ENCODE measurements at regions not wholly inside any gene's neighbourhood (a gene's known extent, or its start where the extent isn't known, plus 50 kb on each side); places are given as distances from the start of the nearest gene placed in this dataset.
"Not testable (repeated sequence)": the region's sequence is repeated elsewhere in the genome, so short reads cannot be mapped to it uniquely, and the experiment has no call there.

DNA sequence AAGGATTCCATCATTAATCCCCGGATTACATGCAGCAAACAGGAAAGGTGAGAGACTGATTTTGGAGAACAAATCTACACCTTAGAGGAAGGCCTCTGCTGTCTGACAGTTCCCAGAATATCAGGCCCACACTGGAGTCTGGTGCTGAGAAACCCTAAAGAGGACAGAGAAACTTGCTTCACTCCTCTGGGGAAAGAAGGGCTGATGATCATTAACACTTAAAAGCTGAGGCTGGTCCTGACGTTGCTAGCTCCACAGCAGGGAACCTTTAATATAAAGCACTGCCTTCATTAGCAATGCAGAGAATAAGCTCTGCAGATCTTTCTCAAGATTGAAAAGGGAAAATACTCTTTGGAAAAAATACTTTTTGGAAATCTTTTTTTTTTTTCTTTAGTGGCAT lies 1472.4 kb upstream of the GOT2 start:
- FAIRE-seq (no peak), DNase-seq (no peak)
- H3K36me3 ChIP-seq (ENCODE audit: control insufficient read depth in 2 of 3, insufficient read depth in 3 of 3, low read length in 3 of 3), result no peaks in the 10 kb centered on the region
- no peaks in the 10 kb centered on the region for H3K9me3 ChIP-seq (ENCODE audit: control insufficient read depth in 2 of 3, insufficient read depth in 1 of 3, low read length in 3 of 3)
- no peak overlapping the region for H3K27ac ChIP-seq (ENCODE audit: low read depth in 2 of 2, low read length in 2 of 2)
- H3K4me3 ChIP-seq (ENCODE audit: low read length in 3 of 3), result no peak overlapping the region
- H3K27me3 ChIP-seq (ENCODE audit: control insufficient read depth, insufficient read depth, low read length), result no peaks in the 10 kb centered on the region
- no peaks in the 10 kb centered on the region for H3K4me1 ChIP-seq (ENCODE audit: control insufficient read depth in 2 of 3, insufficient read depth in 2 of 3, low read depth in 1 of 3, low read length in 3 of 3)
- TF ChIP-seq, protein P1, sequence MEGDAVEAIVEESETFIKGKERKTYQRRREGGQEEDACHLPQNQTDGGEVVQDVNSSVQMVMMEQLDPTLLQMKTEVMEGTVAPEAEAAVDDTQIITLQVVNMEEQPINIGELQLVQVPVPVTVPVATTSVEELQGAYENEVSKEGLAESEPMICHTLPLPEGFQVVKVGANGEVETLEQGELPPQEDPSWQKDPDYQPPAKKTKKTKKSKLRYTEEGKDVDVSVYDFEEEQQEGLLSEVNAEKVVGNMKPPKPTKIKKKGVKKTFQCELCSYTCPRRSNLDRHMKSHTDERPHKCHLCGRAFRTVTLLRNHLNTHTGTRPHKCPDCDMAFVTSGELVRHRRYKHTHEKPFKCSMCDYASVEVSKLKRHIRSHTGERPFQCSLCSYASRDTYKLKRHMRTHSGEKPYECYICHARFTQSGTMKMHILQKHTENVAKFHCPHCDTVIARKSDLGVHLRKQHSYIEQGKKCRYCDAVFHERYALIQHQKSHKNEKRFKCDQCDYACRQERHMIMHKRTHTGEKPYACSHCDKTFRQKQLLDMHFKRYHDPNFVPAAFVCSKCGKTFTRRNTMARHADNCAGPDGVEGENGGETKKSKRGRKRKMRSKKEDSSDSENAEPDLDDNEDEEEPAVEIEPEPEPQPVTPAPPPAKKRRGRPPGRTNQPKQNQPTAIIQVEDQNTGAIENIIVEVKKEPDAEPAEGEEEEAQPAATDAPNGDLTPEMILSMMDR (IDR thresholded peaks at IDR 0.05; ENCODE audit: borderline replicate concordance, extremely low read depth, insufficient read depth), result no peak
- intact Hi-C loops (cut with DNase I), result no loop called here
- H3K9ac ChIP-seq (ENCODE audit: low read length in 3 of 3), result no peak overlapping the region

DNA sequence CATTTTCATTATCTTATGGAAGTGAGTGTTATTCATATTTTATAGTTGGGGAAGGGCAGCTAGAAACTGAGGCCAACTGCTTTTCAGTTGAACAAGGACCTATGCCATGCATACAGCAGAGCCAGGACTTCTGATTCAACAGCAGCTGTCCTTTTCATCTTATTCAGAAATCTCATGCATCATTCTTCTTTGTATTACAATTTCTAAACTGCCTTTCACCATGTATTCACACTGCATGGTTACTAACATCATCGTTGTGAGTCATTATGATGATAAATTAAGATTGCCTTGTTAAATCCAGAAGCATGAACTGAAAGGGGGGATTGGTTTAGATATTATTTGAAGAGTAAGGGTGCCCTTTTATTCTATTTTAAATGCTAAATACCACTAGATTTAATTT lies 1470.1 kb upstream of the GOT2 start:
- Histone ChIP-seq H3K9ac (ENCODE audit: low read length in 3 of 3) (no peak overlapping the region), H3K9me3 (ENCODE audit: control insufficient read depth in 2 of 3, insufficient read depth in 1 of 3, low read length in 3 of 3) (no peaks in the 10 kb centered on the region), H3K27ac (ENCODE audit: low read depth in 2 of 2, low read length in 2 of 2) (no peak overlapping the region), H3K4me3 (ENCODE audit: low read length in 3 of 3) (no peak overlapping the region), H3K36me3 (ENCODE audit: control insufficient read depth in 2 of 3, insufficient read depth in 3 of 3, low read length in 3 of 3) (no peaks in the 10 kb centered on the region), H3K27me3 (ENCODE audit: control insufficient read depth, insufficient read depth, low read length) (no peaks in the 10 kb centered on the region), H3K4me1 (ENCODE audit: control insufficient read depth in 2 of 3, insufficient read depth in 2 of 3, low read depth in 1 of 3, low read length in 3 of 3) (no peaks in the 10 kb centered on the region)
- intact Hi-C loops (cut with DNase I), result no loop called here
- TF ChIP-seq, protein P1 (IDR thresholded peaks at IDR 0.05; ENCODE audit: borderline replicate concordance, extremely low read depth, insufficient read depth), result no peak
- DNase-seq (no peak), FAIRE-seq (no peak)

GRCh38 chr16:60203525-60204124 lies 1469.5 kb upstream of the GOT2 start:
- peak in 2 of 5 donors; percentile 24 to 38 for DNase-seq
- Histone ChIP-seq H3K4me1 (ENCODE audit: control insufficient read depth in 2 of 3, insufficient read depth in 2 of 3, low read depth in 1 of 3, low read length in 3 of 3) (no peaks in the 10 kb centered on the region), H3K9ac (ENCODE audit: low read length in 3 of 3) (no peak overlapping the region), H3K36me3 (ENCODE audit: control insufficient read depth in 2 of 3, insufficient read depth in 3 of 3, low read length in 3 of 3) (no peaks in the 10 kb centered on the region), H3K27me3 (ENCODE audit: control insufficient read depth, insufficient read depth, low read length) (no peaks in the 10 kb centered on the region), H3K27ac (ENCODE audit: low read depth in 2 of 2, low read length in 2 of 2) (no peak overlapping the region), H3K9me3 (ENCODE audit: control insufficient read depth in 2 of 3, insufficient read depth in 1 of 3, low read length in 3 of 3) (no peaks in the 10 kb centered on the region), H3K4me3 (ENCODE audit: low read length in 3 of 3) (no peak overlapping the region)
- FAIRE-seq, result no peak
- intact Hi-C loops (cut with DNase I), result no loop called here
- TF ChIP-seq, protein P1 (IDR thresholded peaks at IDR 0.05; ENCODE audit: borderline replicate concordance, extremely low read depth, insufficient read depth), result peak; percentile 18

DNA sequence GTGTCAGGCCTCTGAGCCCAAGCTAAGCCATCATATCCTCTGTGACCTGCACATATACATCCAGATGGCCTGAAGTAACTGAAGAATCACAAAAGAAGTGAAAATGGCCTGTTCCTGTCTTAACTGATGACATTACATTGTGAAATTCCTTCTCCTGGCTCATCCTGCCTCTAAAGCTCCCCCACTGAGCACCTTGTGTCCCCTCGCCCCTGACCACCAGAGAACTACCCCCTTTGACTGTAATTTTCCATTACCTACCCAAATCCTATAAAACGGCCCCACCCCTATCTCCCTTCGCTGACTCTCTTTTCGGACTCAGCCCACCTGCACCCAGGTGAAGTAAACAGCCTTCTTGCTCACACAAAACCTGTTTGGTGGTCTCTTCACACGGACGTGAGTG lies 1466.6 kb upstream of the GOT2 start:
- H3K36me3 ChIP-seq (ENCODE audit: control insufficient read depth in 2 of 3, insufficient read depth in 3 of 3, low read length in 3 of 3); intact Hi-C loops (cut with DNase I); H3K27me3 ChIP-seq (ENCODE audit: control insufficient read depth, insufficient read depth, low read length); H3K4me3 ChIP-seq (ENCODE audit: low read length in 3 of 3); DNase-seq; H3K27ac ChIP-seq (ENCODE audit: low read depth in 2 of 2, low read length in 2 of 2); H3K9me3 ChIP-seq (ENCODE audit: control insufficient read depth in 2 of 3, insufficient read depth in 1 of 3, low read length in 3 of 3); FAIRE-seq; H3K9ac ChIP-seq (ENCODE audit: low read length in 3 of 3); H3K4me1 ChIP-seq (ENCODE audit: control insufficient read depth in 2 of 3, insufficient read depth in 2 of 3, low read depth in 1 of 3, low read length in 3 of 3): not testable (repeated sequence)

Data from kidney (tissue), 13 donors.